Stimulated activated CD4-positive, alpha-beta T cell treated with anti-CD3 and anti-CD28 coated beads, Interleukin-15, amount 100 ng/mL, for 48 hours (primary cell): ENCODE measurements at regions not wholly inside any gene's neighbourhood (a gene's known extent, or its start where the extent isn't known, plus 50 kb on each side); places are given as distances from the start of the nearest gene placed in this dataset.

Source experiments
- DNase-seq, 2 donors: peaks; one replicate each; pipeline ENCODE4 v3.0.0-alpha.2; 2020; ENCODE audit warnings: low read depth in 2 of 2

DNA sequence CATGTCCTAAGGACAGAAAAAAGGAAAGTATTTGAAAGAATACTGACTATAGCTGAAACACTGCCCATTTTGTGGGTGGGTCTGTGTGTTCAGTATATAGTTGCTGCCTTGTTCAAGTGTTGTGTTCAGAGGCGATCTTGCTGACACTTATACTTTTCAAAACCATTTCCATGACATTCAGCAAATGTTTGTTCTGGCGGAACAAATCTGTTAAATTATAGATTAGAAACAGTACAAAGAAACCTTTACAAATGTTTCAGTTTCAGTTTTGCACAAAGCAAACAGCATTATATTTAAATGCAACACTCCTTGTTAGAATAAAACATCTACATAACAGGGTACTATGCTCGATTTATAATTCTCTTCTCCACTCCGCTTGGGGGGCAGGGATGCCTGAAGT is 2276.3 kb downstream of the MAT2B start:
- no peak for DNase-seq

DNA sequence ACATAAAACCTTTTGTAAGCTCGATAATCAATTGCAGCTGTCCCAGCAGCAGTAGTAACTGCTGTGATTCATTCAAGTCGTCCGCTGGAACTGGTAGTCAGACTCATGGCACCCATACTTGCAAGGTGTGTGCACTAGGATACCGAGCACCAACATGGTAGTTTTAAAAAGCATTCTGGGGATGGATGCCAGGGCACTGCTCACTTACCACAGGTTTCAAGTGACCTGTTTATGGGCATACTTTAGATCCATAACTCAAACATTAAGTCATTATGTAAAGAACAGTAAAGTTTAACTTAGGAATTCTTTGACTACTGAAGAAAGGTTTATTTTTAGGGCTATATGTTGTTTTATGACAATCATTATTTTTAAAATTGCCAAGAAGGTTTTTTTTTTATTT is 2277.6 kb downstream of the MAT2B start:
- DNase-seq, result no peak

DNA sequence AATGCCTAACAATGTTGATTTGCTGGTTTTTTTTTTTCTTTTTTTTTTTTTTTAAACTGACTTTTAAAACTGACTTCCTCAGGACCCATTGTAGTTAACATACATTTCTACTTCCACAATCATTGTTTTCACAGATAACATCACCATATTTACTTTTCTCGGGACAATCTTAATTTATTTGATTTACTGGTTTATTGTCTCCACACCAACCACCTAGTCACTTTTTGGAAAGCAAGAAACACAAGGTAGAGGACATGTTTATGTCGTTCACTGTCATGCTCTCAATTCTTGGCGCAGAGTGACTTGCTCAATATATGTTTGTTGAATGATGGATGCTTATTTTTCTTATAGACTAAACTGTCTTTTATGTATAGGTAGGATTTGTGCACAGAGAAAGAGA is 2280.7 kb downstream of the MAT2B start:
- no peak for DNase-seq

DNA sequence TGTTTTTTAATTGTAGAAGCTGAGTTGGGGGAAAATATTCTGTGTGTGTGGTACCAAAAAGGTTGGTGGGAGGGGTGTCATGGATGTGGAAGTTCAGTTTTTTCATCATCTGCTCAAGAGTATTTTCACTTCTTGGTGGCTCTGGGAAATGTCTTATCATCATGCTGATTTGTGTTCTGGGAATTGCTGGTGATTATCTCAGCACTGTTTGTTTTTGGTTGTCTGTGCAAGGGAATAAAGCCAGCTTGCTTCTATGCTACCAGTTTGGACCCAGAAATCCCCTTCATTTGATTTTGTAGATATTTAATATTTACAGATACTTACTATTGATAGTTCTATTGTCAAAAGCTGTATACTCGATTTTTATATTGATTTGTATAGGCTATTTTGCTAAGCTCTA is 2289.7 kb downstream of the MAT2B start:
- DNase-seq, result no peak

DNA sequence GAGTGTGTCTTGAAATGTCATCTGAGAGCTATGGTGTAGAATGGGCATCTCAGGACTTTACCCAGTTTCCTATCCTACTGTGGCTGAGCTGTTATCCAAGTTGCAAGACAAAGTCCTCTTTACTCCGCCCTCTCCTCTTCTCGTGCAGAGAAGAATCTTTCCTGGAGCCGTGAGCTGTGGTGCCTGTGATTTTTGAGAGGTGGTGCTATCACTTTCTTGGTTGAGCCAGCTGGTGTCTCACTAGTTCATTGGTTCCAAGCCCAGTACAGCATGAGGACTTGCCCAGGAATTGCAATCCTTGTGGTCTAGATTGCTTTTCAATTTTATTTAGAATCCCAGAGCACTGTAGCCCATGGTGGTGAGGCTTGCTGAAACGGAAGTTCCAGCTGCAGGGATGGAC is 2300.3 kb downstream of the MAT2B start:
- DNase-seq, result no peak

DNA sequence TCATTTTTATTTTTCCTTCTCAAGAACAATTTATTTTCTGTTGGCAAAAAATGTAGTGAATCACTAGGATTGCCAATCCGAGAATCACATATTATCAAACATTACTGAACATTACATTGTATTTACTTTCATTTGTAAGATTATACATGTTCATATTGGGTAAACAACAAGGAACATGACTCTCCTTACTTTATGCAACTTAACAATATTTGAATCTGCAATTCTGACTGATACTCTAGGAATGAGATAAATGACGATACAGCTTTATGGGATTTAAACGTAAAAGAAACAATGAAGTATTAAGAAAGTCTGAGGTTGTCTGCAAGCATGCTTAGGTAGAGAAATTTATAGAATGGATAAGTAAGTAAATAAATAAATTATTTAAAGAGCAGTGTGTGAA is 2302.9 kb downstream of the MAT2B start:
- no peak for DNase-seq

DNA sequence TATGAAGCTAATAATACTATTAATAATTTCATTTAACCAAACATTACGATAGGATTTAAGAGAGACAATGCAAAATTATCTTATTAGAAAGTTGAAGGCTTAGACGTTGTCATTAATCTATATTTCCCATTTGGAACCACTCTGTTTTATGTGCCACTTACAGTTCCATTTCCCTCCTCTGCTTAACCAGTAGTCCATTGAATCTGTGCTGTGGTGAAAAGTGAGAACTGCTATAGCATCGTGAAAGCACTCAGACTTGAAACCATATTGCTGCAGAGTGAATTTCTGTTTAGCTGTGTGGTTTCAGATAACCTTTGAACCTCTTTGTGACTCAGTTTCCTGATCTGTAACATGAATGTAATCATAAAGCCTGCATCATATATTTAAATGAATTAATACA is 2304.5 kb downstream of the MAT2B start:
- DNase-seq, result no peak

DNA sequence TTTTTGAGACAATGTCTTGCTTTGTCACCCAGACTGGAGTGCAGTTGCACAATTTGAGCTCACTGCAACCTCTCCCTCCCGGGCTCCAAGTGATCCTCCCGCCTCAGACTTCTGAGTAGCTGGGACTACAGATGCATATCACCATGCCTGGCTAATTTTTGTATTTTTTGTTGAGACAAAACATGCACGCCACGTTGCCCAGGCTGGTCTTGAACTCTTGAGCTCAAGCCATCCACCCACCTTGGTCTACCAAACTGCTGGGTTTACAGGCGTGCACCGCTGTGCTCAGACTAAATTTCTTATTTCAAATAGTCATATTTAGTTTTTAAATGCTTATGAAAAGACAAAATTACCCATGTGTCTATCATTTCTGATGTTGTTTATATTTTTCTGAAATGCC is 2324.1 kb downstream of the MAT2B start:
- DNase-seq, result no peak

DNA sequence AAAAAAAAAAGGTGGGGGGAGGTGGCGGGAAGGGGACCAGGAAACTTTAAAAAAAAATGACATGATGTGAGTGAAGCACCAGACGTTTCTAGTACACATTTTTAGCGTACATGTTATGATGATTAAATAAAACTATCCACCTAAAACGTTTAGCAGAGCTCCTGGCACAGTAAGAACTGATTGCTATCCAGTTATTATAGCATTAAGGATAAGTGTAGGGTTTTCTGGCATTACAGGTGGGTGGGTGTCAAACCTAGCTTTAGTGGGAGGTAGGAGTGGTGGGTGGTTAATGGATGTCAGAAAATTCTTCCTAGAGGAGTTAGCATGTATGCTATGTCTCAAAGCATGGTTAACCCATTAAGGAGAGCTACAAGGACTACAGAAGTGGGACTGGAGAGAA is 2329.5 kb downstream of the MAT2B start:
- DNase-seq, result no peak

DNA sequence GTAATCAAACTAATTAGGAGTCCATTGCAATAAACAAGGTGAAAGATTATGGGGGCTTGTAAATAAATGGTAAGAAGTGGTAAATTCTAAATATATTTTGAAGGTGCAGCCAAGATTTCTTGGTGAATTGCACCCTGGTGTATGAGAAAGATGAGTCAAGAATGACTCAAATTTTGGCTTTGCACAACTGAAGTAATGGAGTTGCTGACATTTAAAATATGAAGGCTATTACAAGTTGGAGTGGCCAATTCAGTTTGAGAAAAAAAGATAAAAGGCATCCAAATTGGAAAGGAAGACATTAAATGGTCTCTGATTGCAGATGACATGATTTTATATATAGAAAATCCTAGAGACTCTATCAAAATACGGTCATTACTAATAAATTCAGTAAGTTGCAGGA is 2330.6 kb downstream of the MAT2B start:
- DNase-seq, result no peak

DNA sequence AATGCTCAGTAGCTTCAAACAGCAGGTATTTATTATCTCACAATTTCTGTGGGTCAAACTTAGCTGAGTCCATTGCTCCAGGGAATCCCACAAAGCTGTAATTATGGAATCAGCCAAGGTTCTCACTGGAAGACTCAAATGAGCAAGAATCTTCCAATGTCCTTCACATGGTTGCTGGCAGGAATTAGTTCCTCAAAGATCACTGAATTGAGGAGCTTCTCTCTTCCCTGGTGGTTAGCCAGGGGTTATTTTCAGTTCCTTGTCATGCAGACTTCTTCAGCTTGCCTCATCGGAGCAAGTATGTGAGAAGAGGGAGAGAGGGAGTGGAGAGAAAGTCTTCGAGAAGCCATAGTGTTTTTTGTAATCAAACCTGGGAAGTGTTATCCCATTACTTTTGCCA is 2331.9 kb downstream of the MAT2B start:
- DNase-seq, result no peak

DNA sequence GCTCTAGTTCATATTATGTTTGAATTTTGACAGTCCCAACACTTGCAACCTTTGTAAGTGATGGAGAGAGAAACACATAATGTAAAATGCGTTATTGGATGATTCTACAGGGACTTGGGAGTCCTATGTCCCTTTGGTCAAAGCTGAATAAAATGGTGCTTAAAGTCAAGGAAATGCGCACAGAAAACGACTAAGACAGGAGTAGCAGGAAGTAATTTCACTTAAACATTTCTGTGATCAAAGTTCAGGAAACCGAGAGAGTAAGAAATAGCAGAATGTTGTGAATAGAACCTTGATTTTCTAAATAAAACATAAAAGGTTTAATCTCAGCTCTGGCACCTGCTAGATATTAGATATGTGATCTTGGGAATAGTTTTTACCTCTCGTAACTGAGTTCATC is 2339.2 kb downstream of the MAT2B start:
- DNase-seq, result no peak

DNA sequence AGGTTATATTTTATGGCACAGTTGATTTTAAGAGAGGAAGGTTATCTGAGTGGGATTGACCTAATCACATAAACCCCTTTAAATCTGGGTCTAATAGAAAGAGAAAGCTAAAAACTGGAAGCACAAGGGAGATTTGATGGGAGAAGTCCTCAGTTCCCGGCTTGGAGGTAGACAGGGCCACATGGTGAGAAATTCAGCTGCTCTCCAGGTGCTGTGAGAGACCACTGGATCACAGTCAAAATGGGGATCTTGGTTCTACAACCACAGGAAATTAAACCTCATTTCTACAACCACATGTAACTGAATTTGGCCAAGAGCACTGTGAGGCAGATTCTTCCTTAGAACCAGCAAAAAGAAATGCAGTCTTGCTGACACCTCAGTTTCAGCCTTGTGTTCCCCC is 2352.7 kb downstream of the MAT2B start:
- DNase-seq, result no peak

DNA sequence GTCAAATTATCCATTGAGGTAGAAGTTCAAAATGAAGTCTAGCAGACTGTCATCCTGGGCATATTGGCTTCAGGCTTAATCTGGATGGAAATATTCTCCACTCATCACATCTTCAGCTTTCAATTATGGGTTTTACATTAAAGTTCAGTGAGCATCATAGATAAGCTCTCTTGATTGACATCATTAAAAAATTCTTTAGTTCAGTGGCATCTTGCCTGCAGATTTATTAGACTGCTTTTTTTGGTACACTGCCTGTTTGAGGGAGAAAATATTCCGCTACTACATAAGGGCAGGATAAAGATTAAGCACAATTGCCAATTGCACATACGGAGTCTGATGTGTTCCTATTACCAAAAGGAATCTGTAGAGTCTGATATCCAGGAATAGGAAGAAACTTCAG is 2353.8 kb downstream of the MAT2B start:
- no peak for DNase-seq

DNA sequence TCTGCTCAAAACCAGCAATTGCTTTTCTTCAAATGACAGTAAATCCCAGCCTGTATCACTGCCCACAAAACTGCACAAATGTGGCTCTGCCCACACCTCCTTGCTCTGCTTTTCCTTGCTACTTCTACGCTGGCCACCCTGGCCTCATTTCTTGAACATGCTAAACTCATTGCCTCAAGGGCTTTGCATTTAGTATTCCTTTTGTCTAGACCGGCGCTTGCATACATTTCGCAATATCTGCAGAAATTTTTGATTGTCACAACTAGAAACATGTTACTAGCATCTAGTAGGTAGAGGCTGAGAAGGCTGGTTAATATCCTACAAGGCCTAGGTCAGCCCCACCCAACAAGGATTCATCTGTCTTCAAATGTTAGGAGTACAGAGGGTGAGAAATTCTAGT is 2357.8 kb downstream of the MAT2B start:
- no peak for DNase-seq

DNA sequence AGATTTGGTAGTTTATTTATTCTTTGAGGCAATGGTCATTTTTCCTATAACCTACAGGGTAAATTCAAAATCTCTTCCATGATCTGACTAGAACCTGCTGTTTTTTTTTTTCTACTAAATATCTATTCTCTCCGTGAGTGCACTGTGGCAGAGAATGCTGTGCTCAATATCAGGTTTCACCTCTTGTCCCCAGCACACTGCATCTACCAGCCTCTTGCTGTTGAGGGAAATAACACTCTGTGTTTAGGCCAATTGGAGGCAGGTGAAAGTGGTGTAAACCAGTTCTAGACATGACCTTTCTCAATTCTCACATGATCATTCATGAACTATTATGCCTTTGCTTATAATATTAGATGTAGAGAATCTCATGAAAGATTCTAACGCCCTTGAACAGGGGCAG is 2365.9 kb downstream of the MAT2B start:
- no peak for DNase-seq

DNA sequence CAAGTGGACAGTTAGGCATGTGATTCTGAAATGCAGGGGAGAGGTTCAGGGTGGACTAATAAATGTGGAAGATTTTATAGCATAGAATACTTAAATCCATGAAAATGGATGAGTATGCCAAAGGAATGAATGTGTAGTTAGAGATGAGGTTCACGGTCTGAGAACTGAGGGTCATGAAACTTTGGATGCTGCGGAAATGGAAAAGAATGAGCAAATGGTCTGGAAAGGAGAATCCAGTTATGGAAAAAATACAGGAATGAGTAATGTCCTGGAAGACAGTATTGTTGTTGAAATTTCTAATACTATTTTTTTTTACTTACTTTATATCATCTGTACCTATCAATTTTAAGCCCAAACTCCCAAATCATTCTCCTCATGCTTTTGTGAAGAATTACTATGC is 2369.4 kb downstream of the MAT2B start:
- no peak for DNase-seq

DNA sequence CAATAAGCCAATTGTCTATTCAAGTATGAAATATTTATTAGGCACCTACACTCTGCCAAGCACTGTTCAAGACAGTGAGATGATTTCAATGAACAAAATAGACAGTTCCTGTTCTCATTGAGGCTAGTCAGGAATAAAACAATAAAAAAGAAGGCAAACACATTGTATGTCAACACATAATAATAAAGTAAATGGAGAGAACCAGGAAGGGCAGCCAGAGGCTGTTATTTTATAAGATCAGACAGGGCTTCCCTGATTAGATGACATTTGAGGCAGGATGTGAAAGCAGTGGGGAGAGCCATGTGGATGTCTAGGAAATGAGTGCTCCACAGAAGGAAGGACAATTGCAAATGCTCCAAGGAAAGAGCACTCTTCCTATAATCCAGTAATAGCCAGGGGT is 2371.1 kb downstream of the MAT2B start:
- DNase-seq, result no peak

DNA sequence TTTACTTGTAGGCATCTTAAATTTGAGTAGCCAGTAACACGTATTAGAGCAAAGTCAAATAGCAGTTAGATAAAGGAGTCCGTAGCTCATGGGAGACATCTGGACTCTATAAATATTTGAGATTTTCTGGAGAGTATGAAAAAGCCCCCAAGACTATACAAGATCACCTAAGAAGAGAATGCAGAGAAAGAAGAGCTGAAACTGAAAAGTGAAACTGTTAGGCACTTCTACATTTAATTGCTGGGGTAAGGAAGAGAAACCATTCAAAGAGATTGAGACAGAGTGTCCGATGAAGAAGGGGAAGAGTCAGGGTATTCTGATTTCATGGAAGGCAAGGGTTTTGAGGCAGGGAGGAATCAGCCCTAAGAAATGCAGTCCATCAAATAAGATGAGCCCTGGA is 2372.1 kb downstream of the MAT2B start:
- DNase-seq, result no peak

DNA sequence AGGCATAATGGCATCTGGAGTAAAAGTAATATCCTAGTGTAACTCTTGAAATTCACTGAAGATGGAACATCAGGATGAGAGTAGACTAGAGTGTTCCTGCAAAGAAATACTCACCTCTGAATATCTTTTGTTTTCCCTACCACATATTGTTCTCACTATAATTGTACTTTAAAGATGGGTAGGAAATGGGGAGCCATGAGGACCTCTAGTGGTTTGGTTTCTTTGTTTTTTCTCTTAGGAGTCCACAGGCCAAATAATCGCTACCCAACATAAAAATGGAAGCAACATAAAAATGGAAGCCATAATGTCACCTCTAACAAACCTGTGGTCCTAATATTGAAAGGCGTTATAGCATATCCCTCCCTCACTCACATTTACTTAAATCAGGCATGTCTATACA is 2375.8 kb downstream of the MAT2B start:
- DNase-seq, result no peak

DNA sequence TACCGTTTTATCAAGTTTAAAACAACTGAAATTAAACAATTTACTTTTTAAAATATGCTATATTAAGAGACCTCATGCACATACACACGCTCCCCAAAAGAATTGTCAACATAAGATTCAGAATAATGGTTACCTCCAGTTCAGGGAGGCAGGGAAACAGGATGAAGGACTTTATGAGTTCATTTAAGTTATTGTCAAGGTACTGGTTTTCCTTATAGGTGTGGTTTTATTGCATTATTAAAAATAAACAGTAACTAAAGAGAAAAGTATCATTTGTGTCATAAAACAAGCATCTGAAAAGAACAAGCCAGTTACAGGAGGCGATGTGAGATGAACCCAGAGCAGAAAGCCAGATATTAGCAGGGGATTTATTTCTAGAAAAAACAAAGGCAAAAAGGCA is 2376.7 kb downstream of the MAT2B start:
- DNase-seq, result no peak

DNA sequence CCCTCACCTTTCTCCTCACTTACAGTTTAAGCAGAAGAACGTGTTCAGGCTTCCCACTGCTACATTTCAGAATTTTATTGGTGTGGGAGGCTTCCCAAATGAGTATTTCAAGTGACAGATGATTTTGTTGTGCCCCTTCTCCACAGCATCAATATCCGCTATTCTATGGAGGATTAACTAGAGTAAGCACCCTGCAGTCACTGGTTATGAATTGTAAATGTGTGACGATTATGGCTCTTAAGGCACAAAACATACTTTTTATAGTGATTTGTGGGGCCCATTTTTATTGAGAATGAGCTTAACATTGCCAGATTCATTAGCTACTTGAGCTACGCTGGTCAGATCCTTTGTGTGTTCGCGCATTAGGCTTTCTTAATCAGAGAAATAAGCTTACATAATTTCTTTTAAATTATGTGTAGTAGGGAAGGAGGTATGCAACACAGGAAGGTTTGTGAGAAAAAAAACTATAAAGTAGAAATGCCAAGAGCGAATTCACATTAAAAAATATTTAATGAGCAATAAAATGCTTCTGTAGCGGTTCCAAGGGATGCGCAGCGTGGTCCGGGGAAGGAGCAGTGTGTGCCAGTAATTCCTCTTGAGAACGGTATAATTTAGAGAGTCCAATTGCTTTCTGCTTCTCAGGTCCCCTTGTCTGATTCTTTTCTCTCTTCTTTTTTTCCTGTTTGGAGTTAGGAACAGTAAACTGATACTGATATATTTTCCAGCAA is 2380.4 kb downstream of the MAT2B start:
- no peak for DNase-seq

DNA sequence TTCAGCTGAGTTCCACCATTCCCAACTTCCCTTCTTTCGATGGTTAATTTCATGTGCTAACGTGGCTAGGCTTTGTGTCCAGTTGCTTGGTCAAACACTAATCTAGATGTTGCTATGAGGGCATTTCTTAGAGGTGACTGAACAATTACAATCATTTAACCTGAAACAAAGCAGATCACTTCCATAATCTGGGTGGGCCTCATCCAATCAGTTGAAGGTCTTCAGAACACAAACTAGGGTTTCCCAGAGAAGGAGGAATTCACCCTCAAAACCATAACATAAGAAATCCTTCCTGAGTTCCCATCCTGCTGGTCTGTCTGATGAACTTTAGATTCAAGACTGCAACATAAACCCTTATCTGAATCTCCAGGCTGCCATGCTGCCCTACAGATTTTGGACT is 2381.7 kb downstream of the MAT2B start:
- no peak for DNase-seq

DNA sequence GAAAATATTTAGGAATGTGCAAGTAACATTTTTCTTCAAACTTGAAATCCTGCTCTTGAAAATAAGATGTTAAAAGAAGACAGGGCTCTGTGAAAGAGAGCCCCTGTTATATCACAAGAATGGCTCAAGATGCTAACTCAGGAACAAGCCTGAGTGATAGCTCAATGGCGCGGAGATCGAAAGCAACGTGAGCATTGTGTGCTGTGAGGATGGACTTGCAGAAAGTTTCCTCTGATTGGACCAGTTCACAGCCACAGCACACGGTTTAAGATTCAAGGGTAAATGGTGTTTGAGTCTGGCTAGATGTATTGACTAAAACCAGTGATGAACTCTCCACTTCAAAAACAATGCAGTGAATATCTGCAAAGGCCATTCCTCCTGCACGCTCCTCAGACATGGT is 2387.0 kb downstream of the MAT2B start:
- no peak for DNase-seq

DNA sequence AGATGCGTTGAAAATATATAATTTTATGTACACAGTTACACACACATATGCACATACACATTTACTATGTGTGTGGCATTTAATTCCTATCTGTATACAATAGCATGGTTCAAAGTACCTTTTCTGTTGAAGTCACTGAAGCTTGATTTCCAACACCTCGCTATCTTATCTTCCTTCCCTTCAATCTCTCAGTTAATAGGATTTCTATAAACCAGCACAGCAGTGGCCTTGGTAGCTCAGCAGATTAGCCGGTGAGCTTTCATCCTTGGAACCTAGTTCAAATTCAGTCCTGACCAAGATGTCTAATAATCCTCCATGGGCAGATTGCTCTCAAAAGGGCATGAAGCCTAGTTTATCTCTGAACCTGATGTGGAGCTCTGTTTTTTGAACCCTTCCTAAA is 2389.5 kb downstream of the MAT2B start:
- DNase-seq, result no peak
